Neural progenitor cell (in vitro differentiated cells): ENCODE measurements at regions not wholly inside any gene's neighbourhood (a gene's known extent, or its start where the extent isn't known, plus 50 kb on each side); places are given as distances from the start of the nearest gene placed in this dataset.
"Not testable (repeated sequence)": the region's sequence is repeated elsewhere in the genome, so short reads cannot be mapped to it uniquely, and the experiment has no call there.

Source experiments
- EZH2 ChIP-seq: fragments of 200-600 bp; sonication (generic); IDR thresholded peaks from 2 replicates; pipeline ENCODE4 v1.6.1; 2017; ENCODE audit warnings: antibody characterized with exemption, mild to moderate bottlenecking, moderate library complexity
- EZH2phosphoT487 ChIP-seq: fragments of 200-600 bp; sonication (generic); IDR thresholded peaks from 2 replicates; pipeline ENCODE4 v1.6.1; 2017; ENCODE audit warnings: antibody characterized with exemption
- TF ChIP-seq, protein P1 (sequence below): fragments of 200-600 bp; sonication (generic); IDR thresholded peaks from 2 replicates; pipeline ENCODE4 v1.5.1; 2017; ENCODE audit warnings: antibody characterized with exemption, mild to moderate bottlenecking

DNA sequence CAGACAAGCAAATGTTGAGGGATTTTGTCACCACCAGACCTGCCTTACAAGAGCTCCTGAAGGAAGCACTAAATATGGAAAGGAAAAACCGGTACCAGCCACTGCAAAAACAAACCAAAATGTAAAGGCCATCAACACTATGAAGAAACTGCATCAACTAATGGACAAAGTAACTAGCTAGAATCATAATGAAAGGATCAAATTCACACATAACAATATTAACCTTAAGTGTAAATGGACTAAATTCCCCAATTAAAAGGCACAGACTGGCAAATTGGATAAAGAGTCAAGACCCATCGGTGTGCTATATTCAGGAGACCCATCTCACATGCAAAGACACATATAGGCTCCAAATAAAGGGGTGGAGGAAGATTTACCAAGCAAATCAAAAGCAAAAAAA is 173.2 kb upstream of the KCNMB2 start:
- not testable (repeated sequence) for TF ChIP-seq EZH2phosphoT487, EZH2
- TF ChIP-seq, protein P1, sequence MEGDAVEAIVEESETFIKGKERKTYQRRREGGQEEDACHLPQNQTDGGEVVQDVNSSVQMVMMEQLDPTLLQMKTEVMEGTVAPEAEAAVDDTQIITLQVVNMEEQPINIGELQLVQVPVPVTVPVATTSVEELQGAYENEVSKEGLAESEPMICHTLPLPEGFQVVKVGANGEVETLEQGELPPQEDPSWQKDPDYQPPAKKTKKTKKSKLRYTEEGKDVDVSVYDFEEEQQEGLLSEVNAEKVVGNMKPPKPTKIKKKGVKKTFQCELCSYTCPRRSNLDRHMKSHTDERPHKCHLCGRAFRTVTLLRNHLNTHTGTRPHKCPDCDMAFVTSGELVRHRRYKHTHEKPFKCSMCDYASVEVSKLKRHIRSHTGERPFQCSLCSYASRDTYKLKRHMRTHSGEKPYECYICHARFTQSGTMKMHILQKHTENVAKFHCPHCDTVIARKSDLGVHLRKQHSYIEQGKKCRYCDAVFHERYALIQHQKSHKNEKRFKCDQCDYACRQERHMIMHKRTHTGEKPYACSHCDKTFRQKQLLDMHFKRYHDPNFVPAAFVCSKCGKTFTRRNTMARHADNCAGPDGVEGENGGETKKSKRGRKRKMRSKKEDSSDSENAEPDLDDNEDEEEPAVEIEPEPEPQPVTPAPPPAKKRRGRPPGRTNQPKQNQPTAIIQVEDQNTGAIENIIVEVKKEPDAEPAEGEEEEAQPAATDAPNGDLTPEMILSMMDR: not testable (repeated sequence)
